HG03159 (cell line): ENCODE measurements at regions not wholly inside any gene's neighbourhood (a gene's known extent, or its start where the extent isn't known, plus 50 kb on each side); places are given as distances from the start of the nearest gene placed in this dataset.

Experiments used
- ATAC-seq: cut with Tn5 transposase; IDR thresholded peaks from one replicate; pipeline ENCODE4 v1.9.1; 2021; ENCODE audit warnings: mild to moderate bottlenecking, moderate library complexity; ENCODE audit not compliant: unreplicated experiment

GRCh38 chr4:128606173-128606572, 203.3 kb upstream of the JADE1 start:
- no peak for ATAC-seq

GRCh38 chr4:128604840-128605239, 204.7 kb upstream of the JADE1 start:
- no peak for ATAC-seq

- ATAC-seq: no peak
Measured at GRCh38 chr4:128604204-128604603, 205.3 kb upstream of the JADE1 start.

GRCh38 chr4:128603081-128603480, 206.4 kb upstream of the JADE1 start:
- ATAC-seq: no peak

- no peak for ATAC-seq
Measured at GRCh38 chr4:128601991-128602695, 207.4 kb upstream of the JADE1 start.

GRCh38 chr4:128600996-128601871, 208.3 kb upstream of the JADE1 start:
- no peak for ATAC-seq

GRCh38 chr4:128600410-128600809, 209.1 kb upstream of the JADE1 start:
- ATAC-seq: no peak

GRCh38 chr4:128597500-128597899, 212.0 kb upstream of the JADE1 start:
- ATAC-seq: no peak

GRCh38 chr4:128596853-128597252, 212.6 kb upstream of the JADE1 start:
- no peak for ATAC-seq

GRCh38 chr4:128596115-128596514, 213.4 kb upstream of the JADE1 start:
- no peak for ATAC-seq

- ATAC-seq: no peak
Measured at GRCh38 chr4:128591482-128591881, 218.0 kb upstream of the JADE1 start.

- ATAC-seq: no peak
Measured at GRCh38 chr4:128590773-128591172, 218.7 kb upstream of the JADE1 start.

- no peak for ATAC-seq
Measured at GRCh38 chr4:128590034-128590740, 219.3 kb upstream of the JADE1 start.

GRCh38 chr4:128589384-128589965, 220.0 kb upstream of the JADE1 start:
- ATAC-seq: no peak

- ATAC-seq: no peak
Measured at GRCh38 chr4:128587382-128587781, 222.1 kb upstream of the JADE1 start.

- ATAC-seq: no peak
Measured at GRCh38 chr4:128583753-128584712, 225.5 kb upstream of the JADE1 start.

- no peak for ATAC-seq
Measured at GRCh38 chr4:128582427-128582870, 227.1 kb upstream of the JADE1 start.

- no peak for ATAC-seq
Measured at GRCh38 chr4:128579154-128579853, 230.2 kb upstream of the JADE1 start.

- ATAC-seq: peak; percentile 94
Measured at GRCh38 chr4:128574706-128575105, 234.8 kb upstream of the JADE1 start.
